ENCODE measurements at regions not wholly inside any gene's neighbourhood (a gene's known extent, or its start where the extent isn't known, plus 50 kb on each side); places are given as distances from the start of the nearest gene placed in this dataset.

DNA sequence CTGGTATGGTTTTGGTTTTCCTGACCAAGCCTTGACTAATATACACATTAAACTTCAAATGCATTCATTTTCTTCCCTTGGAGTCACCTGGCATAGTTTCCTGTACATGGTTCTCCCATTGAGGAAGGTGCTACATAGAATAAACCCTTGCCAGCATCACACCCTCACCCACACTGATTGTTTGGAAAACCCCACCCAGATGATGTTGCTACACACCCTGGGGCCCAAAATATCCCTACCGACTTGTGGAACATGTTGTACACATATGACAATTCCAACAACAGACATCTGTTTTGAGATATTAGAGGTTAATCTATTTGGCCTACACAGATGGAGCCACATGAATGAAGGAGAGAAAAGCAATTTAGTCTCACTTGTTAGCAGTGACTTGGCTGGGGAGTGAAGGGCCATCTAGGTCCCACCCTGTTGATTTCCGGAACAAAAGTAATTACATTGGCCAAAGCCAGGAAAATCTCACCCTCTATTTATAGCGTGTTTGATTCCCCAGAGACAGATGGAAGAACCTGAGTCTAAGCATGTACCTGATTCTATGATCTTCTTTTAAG, 606.0 kb upstream of the BTBD3 start:
- TF ChIP-seq CTCF (conservative IDR thresholded peaks at IDR 0.05; ENCODE audit: low read depth, low read length): no peak
- DNase-seq (ENCODE audit: low read depth): no peak
- no peak overlapping the region for H3K4me3 ChIP-seq (ENCODE audit: low read depth, low read length)

DNA sequence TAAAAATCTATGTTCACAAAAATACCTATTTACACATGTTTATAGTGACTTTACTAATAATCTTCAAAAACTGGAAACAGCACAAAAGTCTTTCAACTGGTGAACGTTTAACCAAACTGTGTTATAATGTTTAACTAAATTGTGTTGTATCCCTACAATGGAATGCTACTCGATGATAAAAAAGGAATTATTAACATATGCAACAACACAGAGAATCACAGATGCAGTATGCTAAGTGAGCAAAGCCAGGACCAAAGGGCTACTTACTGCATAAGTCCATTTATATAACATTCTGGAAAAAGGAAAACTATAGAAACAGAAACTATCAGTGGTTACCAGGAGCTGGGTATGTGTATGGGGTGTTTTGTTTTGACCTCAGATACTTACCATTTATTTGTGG, 602.2 kb upstream of the BTBD3 start:
- peak; percentile 49 for DNase-seq (ENCODE audit: low read depth)
- TF ChIP-seq CTCF (conservative IDR thresholded peaks at IDR 0.05; ENCODE audit: low read depth, low read length): no peak
- H3K4me3 ChIP-seq (ENCODE audit: low read depth, low read length): no peak overlapping the region

DNA sequence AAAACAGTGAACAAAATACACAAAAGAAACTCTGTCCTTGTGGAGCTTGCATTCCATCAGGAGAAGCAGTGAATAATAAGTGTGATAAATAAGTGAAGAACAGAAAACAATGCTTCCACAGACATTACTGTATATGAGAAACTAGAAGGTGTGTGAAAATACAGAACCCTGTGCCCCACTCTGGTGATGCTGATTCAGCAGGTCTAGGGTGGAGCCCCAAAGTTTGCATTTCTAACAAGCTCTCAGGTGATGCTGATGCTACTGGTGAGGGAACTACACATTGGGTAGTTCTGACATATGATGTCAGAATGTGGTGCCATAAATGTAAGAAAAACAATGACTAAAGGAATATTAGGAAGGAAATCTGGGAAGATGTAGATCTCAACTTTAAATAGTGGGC, 601.4 kb upstream of the BTBD3 start:
- DNase-seq (ENCODE audit: low read depth): no peak
- TF ChIP-seq CTCF (conservative IDR thresholded peaks at IDR 0.05; ENCODE audit: low read depth, low read length): no peak
- H3K4me3 ChIP-seq (ENCODE audit: low read depth, low read length): no peak overlapping the region

- DNase-seq (ENCODE audit: low read depth): no peak
- no peak for TF ChIP-seq CTCF (conservative IDR thresholded peaks at IDR 0.05; ENCODE audit: low read depth, low read length)
These were observed 597.7 kb upstream of the BTBD3 start for GRCh38 chr20:11320033-11320432.

DNA sequence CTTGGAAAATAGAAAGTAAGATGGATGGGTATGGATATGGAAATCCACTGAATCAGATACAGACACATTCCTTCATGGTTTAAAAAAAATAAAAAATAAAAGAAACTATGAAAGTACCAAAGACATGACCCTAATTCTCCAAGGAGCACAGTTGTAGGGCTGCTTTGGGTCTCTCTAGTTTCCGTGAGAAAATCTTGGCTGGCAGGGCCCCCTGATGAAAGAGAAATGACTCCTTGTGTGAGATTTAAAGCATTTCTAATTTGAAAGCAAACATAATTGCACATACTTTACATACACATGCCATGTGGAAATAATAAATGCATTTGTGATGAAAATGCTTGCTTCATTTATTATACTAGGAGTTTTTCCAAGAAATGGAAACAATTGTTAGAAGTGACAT, 593.9 kb upstream of the BTBD3 start:
- DNase-seq (ENCODE audit: low read depth): no peak
- TF ChIP-seq CTCF (conservative IDR thresholded peaks at IDR 0.05; ENCODE audit: low read depth, low read length): no peak
- no peak overlapping the region for H3K4me3 ChIP-seq (ENCODE audit: low read depth, low read length)

More at GRCh38 chr20:11320033-11320432, 597.7 kb upstream of the BTBD3 start:
- no peak overlapping the region for H3K4me3 ChIP-seq (ENCODE audit: low read depth, low read length)

DNA sequence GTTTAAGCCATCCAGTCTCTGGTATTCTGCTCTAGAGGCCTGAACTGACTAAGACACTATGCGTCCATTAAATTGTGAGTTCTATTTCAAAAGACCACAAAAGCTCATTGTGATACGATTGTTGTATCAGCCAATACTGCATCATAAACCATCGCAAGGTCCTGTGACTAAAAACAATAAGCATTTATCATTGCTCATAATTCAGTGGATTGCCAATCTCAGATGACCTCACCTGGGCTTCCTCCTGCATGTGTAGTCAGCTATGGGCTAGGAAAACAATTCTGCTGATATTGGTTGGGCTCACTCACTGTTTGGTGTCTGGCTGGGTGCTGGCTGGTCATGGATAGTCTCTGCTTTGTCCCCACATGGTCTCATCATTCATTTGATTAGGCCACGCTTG, 592.7 kb upstream of the BTBD3 start:
- DNase-seq (ENCODE audit: low read depth): no peak
- TF ChIP-seq CTCF (conservative IDR thresholded peaks at IDR 0.05; ENCODE audit: low read depth, low read length): no peak
- H3K4me3 ChIP-seq (ENCODE audit: low read depth, low read length): no peak overlapping the region

GRCh38 chr20:11328839-11329238, 588.9 kb upstream of the BTBD3 start:
- DNase-seq (ENCODE audit: low read depth): peak; percentile 44
- H3K4me3 ChIP-seq (ENCODE audit: low read depth, low read length): no peak overlapping the region
- TF ChIP-seq CTCF (conservative IDR thresholded peaks at IDR 0.05; ENCODE audit: low read depth, low read length): no peak
